Gastroesophageal sphincter (tissue), 4 donors: ENCODE measurements at regions not wholly inside any gene's neighbourhood (a gene's known extent, or its start where the extent isn't known, plus 50 kb on each side); places are given as distances from the start of the nearest gene placed in this dataset.

Experiments used
- ATAC-seq: fragments of 150-250 bp; one replicate; pipeline ENCODE4 v1.9.1; 2016; ENCODE audit warnings: mild to moderate bottlenecking, moderate library complexity
- H3K27ac ChIP-seq, 4 donors: fragments of 200-600 bp; sonication (generic) in 3 of 4; 1 replicate in 3 of 4; 2 replicates in 1 of 4; pipeline ENCODE4 v1.5.1; 2016 to 2019
- H3K27me3 ChIP-seq: fragments of 200-600 bp; sonication (generic); one replicate; pipeline ENCODE4 v1.5.1; 2019
- H3K36me3 ChIP-seq, 2 donors: fragments of 200-600 bp; sonication (generic); one replicate each; pipeline ENCODE4 v1.5.1; 2019; ENCODE audit warnings: control low read depth in 1 of 2
- H3K4me1 ChIP-seq, 3 donors: fragments of 200-600 bp; sonication (generic); 1 replicate in 2 of 3; 2 replicates in 1 of 3; pipeline ENCODE4 v1.5.1; 2016 to 2019; ENCODE audit warnings: control low read depth in 2 of 3
- H3K4me3 ChIP-seq, 2 donors: fragments of 200-600 bp; sonication (generic); one replicate each; pipeline ENCODE4 v1.5.1; 2019; ENCODE audit warnings: mild to moderate bottlenecking in 1 of 2, moderate library complexity in 1 of 2
- H3K9me3 ChIP-seq, 3 donors: fragments of 200-600 bp; sonication (generic); one replicate each; pipeline ENCODE4 v1.5.1; 2017 to 2019; ENCODE audit warnings: control low read depth in 2 of 3
- CTCF ChIP-seq, 4 experiments: fragments of 200-600 bp in 2 of 4; fragments of 450-650 bp in 2 of 4; sonication (generic) in 1 of 4; IDR thresholded peaks; one replicate each; pipeline ENCODE4 v1.5.1; 2017 to 2019; ENCODE audit warnings: antibody characterized with exemption in 4 of 4, mild to moderate bottlenecking in 2 of 4, moderate library complexity in 2 of 4
- EP300 ChIP-seq: sonication (generic); formaldehyde crosslinking; IDR thresholded peaks from one replicate; pipeline ENCODE4 v1.6.1; 2017; ENCODE audit warnings: antibody characterized with exemption, mild to moderate bottlenecking
- POLR2A ChIP-seq, 2 donors: fragments of 450-650 bp; IDR thresholded peaks; one replicate each; pipeline ENCODE4 v1.6.1; 2017; ENCODE audit warnings: antibody characterized with exemption in 2 of 2, mild to moderate bottlenecking in 2 of 2, moderate library complexity in 1 of 2
- POLR2AphosphoS5 ChIP-seq: sonication (generic); formaldehyde crosslinking; IDR thresholded peaks from one replicate; pipeline ENCODE4 v1.6.1; 2017; ENCODE audit warnings: antibody characterized with exemption
- WGBS, 2 donors: methylation state at CpG; one replicate each; pipeline ENCODE4 v1.1.5; 2018; ENCODE audit warnings: low coverage in 1 of 2; 5-methylcytosine and 5-hydroxymethylcytosine counted together

GRCh38 chr5:66323529-66323895 lies 179.4 kb downstream of the SREK1 start:
- Histone ChIP-seq H3K27me3 (no peaks in the 10 kb centered on the region), H3K36me3 (no peaks in the 10 kb centered on the region), H3K4me1 (no peaks in the 10 kb centered on the region), H3K4me3 (no peak overlapping the region), H3K9me3 (no peaks in the 10 kb centered on the region), H3K27ac (no peak overlapping the region)
- no peak for ATAC-seq
- TF ChIP-seq POLR2A (IDR thresholded peaks at IDR 0.05): no peak
- no peak for TF ChIP-seq EP300
- TF ChIP-seq POLR2AphosphoS5: no peak
- no peak for TF ChIP-seq CTCF (IDR thresholded peaks at IDR 0.05)
- WGBS, 2 donors: 72 to 93% methylated on average over 2 to 3 of the region's 13 CpGs

- Histone ChIP-seq H3K36me3 (no peaks in the 10 kb centered on the region), H3K4me3 (no peak overlapping the region), H3K9me3 (no peaks in the 10 kb centered on the region), H3K27me3 (no peaks in the 10 kb centered on the region), H3K4me1 (no peaks in the 10 kb centered on the region), H3K27ac (no peak overlapping the region)
- 0% methylated on average over 1 of the region's 1 CpG for WGBS, 2 donors
- no peak for ATAC-seq
- no peak for TF ChIP-seq CTCF (IDR thresholded peaks at IDR 0.05)
- no peak for TF ChIP-seq POLR2AphosphoS5
- no peak for TF ChIP-seq EP300
- TF ChIP-seq POLR2A (IDR thresholded peaks at IDR 0.05): no peak
These were observed 180.3 kb downstream of the SREK1 start for GRCh38 chr5:66324357-66324756.

- no peak for ATAC-seq
- no peaks in the 10 kb centered on the region for H3K36me3 ChIP-seq
- H3K9me3 ChIP-seq: no peaks in the 10 kb centered on the region
- H3K27ac ChIP-seq: no peak overlapping the region
- 67 to 93% methylated on average over 1 of the region's 1 CpG for whole genome bisulfite sequencing, 2 donors
- no peaks in the 10 kb centered on the region for H3K27me3 ChIP-seq
- no peak overlapping the region for H3K4me3 ChIP-seq
- H3K4me1 ChIP-seq: no peaks in the 10 kb centered on the region
- TF ChIP-seq EP300 (no peak), POLR2A (IDR thresholded peaks at IDR 0.05) (no peak), CTCF (IDR thresholded peaks at IDR 0.05) (no peak), POLR2AphosphoS5 (no peak)
These were observed 182.2 kb downstream of the SREK1 start for GRCh38 chr5:66326276-66326675.

GRCh38 chr5:66327008-66327407 lies 182.9 kb downstream of the SREK1 start:
- TF ChIP-seq CTCF (IDR thresholded peaks at IDR 0.05) (no peak), EP300 (no peak), POLR2A (IDR thresholded peaks at IDR 0.05) (no peak)
- Histone ChIP-seq H3K36me3 (no peaks in the 10 kb centered on the region), H3K27me3 (no peaks in the 10 kb centered on the region), H3K9me3 (no peaks in the 10 kb centered on the region), H3K27ac (no peak overlapping the region), H3K4me3 (no peak overlapping the region), H3K4me1 (no peaks in the 10 kb centered on the region)
- ATAC-seq: no peak
- 77% methylated on average over 2 of the region's 2 CpGs; no CpG with 5 or more reads in 1 of the 2 donors for WGBS, 2 donors

GRCh38 chr5:66329078-66329477 lies 185.0 kb downstream of the SREK1 start:
- Histone ChIP-seq H3K36me3 (no peaks in the 10 kb centered on the region), H3K4me3 (no peak overlapping the region), H3K4me1 (no peaks in the 10 kb centered on the region), H3K27me3 (no peaks in the 10 kb centered on the region), H3K27ac (no peak overlapping the region), H3K9me3 (no peaks in the 10 kb centered on the region)
- ATAC-seq: no peak
- TF ChIP-seq POLR2AphosphoS5 (no peak), CTCF (IDR thresholded peaks at IDR 0.05) (no peak), POLR2A (IDR thresholded peaks at IDR 0.05) (no peak)
- whole genome bisulfite sequencing, 2 donors: 74 to 80% methylated on average over 1 to 3 of the region's 3 CpGs
